HG03354 (cell line): ENCODE measurements at regions not wholly inside any gene's neighbourhood (a gene's known extent, or its start where the extent isn't known, plus 50 kb on each side); places are given as distances from the start of the nearest gene placed in this dataset.

Source experiments
- ATAC-seq: cut with Tn5 transposase; IDR thresholded peaks from one replicate; pipeline ENCODE4 v1.9.1; 2021; ENCODE audit warnings: mild to moderate bottlenecking; ENCODE audit not compliant: unreplicated experiment, poor library complexity, severe bottlenecking

DNA sequence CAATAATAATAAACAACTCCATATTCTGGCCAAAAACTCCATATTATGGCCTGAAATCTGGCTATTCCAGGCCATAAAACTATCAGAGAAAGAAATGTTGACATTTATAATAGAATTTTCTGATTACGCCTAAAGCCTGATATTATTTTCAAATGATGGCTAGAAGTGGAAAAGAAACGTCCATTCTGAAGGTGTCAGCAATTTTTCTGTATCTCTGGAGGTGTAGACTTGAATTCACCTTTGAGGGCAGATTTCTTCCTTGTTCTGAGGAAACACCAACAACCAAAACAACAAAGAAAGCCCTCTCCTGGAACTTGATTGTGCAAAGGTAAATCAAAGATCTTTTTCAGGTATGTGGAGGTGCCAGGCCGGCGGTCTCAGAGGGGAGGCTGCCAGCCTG, 390.7 kb downstream of the DMAC1 start:
- ATAC-seq, result no peak

DNA sequence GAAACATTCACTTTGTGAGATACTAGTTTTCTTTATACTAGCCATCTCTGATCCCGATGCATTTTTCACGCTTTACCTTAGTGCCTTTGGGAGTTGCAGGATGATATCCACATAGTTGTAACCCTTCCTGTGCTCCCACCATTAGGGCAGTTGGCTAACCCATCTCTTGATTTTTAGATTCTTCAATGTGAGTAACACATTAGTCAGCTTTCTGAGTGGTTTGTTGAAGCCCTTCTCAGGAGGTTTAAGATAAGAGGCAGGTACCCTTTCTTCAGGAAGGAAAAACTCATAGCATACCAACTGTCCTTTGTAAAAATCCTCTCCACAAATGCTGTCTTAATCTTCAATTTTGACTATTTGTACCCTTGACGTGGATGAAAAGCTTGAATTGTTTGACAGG, 392.3 kb downstream of the DMAC1 start:
- ATAC-seq, result no peak

DNA sequence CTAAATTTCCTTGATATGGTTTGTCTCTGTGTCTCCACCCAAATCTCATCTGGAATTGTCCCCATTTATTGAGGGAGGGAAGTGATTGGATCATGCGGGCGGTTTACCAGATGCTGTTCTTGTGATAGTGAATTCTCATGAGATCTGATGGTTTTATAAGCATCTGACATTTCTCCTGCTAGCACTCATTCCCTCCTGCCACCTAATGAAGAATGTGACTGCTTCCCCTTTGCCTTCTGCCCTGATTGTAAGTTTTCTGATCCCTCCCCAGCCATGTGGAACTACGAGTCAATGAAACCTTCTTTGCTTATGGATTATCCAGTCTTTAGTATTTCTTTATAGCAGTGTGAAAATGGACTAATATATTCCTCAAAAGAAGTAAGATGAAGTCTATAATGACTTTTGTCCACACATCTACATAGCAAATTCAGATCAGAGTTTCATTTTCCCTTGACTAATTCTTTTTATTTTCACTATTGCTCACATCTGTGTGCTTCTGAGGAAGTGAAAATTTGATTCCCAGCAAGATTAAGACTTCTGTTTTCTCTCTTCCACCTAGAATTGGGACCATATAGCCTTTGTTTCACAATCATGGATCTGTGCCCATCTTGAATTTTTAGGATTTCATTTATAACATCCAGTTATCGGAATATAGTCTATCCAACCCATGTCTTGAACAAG, 393.5 kb downstream of the DMAC1 start:
- peak; percentile 83 for ATAC-seq

DNA sequence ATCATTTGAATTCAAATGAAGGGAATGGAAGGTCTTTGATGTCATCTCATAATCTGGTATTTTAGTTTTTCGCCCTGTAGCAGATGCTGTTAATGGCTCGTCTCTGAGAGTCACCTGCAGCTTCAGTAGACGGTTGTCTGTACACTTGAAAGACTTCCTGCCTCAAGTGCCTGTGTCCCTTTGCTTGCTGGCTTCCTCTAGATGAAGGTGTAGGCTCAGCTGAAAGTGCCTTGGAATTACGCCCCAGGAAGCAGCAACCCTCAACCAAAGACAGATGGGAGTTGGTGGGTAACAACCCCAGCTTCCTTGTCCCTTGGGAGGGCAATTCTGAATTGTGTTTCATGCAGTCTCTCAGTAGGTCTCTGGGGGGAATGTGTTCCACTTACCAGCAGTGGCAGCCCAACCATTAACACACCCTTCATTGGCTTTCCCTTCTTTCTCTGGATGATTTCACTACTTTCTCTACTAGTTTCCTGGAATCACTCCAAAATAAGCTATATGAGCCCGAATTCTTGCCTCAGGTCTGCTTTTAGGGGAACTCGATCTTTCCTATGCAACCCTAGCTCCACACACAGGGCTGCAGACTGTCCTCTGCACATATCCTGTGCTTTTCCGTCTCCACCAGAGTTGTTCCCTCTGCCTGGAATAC, 395.6 kb downstream of the DMAC1 start:
- ATAC-seq, result no peak

DNA sequence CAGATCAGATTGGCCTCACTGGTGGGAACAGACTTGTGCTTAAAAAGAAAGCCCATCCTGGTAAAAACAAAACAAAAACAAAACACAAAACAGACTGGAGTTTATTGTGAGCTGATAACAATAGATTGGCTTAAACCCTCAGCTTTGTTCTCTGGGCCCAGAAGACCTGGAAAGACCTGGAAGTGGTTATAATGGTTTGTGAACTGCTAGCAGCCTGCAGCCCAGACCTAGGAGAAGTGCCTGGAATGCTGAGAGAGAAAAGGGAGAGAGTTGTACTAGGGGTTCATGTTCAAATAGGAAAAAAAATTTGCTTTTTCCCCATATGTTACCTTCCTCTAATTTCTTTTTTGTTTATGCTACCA, 396.6 kb downstream of the DMAC1 start:
- no peak for ATAC-seq

DNA sequence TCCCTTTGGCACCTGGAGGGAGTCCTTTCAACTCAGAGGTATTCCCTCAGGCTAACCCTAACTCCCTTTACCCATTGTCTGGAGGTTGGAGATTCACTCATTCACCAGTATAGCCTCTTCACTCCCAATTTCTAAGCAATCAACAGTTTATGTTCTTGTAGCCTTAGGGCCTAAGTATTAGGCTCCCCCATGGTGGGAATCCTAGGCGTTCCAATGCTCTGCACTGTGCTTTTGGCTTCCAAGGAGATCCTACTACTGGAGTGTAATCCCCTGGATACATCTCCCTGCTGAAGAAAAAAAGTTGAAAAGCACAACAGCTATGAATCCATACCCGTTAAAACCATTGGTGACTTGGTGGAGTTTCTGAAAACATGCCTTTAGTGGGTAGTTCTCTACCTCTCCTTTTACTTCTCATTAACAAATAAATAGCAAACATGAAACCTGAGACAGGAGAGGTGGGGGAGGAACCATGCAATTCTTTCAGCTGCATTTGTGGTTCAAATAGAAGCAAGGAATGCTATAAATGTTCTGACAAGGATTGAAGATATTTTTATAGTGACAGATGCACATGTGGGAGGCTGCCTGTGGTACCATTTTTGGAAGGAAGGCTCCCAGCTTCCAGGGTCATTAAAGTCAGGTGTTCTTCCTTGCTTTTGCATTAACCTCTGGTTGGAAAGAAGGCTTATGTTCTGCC, 397.1 kb downstream of the DMAC1 start:
- ATAC-seq, result no peak

DNA sequence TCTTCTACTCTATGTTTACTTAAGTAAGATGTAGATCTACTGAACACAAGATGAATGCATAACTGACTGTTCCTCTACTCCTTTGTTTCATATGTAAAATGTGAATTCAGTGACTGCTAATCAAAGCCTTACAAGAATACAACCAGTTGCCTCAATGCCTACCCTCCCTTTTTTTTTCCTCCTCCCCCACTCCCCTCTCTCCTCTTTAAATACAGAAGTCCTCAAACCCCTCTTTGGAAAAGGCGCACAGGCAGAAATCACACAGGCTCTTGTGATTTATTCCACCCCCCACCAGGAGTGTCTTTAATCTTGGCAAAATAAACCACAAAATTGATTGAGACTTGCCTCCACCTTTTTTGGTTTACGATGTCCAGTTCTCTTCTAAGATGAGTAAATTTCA, 398.5 kb downstream of the DMAC1 start:
- no peak for ATAC-seq

DNA sequence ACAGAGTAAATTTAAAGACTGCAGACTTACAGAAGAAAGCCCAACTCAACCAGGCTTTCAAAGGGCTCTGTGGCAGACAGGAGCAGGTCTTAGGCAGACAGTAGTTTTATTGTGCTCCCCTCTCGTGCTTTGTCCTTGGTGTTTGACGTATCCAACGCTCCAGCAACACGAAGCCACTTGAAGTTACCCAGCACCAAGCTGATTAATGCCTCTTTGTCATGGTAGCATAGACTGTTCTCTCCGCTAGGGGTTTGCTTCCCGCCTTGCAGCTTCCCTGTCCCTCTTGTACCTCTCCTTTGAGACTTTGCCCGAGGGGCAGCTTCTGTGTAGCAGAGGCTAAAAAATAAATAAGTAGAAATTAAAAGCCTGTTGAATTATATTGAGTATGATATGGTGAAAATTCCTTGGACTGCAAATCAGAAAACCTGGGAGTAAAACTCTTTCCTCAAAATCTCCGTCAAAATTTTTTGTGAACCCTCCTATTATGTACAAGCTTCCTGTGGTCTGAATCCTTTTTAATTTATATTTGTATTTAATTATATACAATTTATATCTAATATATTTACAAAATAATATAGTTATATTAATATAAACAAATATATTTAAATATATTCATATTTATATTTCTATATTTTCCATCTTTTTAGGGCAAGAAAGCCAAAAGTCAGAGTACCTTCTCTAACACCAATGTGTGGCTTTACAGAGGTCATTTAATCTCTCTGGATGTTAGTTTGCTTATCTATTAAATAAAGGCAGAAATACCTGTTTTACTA, 405.4 kb downstream of the DMAC1 start:
- ATAC-seq, result no peak

DNA sequence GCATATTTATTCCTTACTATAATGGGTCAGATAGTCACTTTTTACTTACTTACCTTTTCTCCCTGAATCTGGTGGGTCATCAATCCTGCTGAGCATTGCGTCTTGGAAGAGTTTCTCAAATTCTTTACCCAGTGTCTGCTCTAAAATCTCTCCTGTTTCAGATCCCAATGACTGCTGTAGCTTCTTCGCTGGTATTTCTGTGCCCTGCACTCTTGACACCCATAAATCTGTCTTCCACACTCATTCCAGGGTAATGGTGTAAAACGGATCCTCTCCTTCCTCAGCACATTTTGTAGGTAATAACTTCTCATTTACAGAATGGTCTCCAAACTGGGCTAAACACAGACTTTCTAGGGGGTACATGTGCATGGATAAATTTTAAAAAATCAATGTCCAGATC, 407.4 kb downstream of the DMAC1 start:
- ATAC-seq, result no peak

DNA sequence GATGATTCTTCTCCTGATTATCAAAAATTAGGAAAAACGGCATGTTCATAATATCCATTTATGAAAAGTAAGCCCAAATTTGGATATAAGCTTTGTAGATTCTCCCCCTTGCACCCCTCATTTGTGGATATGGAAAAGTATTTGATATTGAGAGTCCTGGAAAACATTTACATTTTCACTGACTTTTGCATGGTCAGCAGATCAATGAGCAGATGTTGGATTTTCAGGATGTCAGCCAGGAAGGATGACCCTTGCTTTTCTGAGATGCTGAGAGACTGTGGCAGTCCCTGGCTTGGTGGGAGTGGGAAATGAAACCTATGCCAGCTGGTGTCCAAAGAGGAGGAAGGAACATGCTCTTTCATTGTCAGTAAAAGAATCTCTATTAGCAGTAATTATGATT, 410.8 kb downstream of the DMAC1 start:
- ATAC-seq, result no peak

DNA sequence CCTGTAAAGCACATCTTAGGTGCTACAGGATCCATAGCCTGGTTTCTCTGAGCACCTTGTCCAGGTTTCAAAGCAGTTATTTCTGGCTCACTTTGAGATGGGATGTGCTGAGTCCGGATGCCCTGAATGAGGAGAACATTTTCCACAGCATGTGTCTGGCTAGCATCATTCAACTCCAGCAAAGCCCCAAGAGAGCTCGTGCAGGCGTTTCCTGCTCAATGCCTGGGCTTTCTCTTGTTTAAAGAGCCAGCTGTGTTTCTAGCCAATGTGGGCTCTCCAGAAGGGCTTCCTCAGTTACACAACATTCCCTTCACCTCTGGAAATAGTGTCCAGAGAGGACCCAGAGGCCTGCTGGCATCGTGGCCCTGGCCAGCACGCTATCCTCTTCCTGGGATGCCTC, 411.7 kb downstream of the DMAC1 start:
- ATAC-seq, result no peak

DNA sequence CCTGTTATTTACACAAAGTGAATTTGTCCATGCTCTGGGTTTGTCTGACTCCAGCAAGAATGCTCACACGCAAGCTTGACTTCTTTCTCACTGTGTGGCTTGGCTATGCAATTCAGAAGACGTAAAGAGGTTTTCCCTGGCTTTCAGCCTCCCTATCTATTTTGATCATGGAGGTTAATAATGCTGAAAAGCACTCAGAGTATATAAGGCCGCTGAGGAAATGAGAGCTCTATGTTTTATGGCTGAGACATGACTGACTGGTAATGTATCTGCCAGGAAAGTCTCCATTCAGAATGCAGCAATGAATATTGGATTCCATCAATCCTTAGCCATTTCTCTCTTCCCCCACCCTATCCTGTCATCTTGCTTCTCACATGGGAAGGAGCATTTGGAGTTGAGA, 417.3 kb downstream of the DMAC1 start:
- ATAC-seq, result no peak

DNA sequence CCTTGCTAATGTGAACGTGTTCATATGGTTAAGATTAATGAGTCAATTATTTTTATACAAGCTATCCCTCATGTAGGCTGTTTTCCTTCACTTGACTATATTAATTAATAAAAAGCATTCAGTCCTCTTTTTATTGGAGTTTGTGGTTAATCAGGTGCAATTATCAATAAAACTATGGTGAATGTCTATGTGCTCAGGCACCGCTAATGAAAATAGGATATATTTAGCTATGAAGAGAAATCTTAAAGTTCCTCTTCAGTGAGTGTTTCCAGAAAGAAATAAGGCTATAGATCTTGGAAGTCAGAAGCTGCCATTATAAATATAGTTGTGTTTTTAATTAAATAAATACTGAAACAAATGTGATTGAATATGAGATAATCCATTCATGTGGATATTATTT, 422.1 kb downstream of the DMAC1 start:
- ATAC-seq, result no peak

DNA sequence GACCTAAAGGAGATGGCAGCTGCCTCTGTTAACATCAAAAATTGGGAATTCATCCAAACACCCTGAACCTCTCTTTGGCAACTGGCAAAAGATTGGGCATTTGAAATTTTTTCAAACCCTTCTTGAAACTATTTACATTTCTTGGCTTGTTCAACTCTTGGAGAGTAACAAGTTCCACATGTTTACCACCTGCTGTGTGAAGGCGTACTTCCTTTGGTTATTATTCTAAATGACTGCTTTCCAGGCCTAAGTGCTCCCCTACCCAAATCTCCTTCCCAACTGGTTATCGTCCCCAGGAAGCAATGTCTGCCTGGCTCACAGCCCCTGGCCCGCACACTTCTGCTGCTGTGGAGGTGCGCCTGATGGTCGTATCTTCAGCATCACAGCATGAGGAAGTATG, 422.7 kb downstream of the DMAC1 start:
- ATAC-seq, result no peak

DNA sequence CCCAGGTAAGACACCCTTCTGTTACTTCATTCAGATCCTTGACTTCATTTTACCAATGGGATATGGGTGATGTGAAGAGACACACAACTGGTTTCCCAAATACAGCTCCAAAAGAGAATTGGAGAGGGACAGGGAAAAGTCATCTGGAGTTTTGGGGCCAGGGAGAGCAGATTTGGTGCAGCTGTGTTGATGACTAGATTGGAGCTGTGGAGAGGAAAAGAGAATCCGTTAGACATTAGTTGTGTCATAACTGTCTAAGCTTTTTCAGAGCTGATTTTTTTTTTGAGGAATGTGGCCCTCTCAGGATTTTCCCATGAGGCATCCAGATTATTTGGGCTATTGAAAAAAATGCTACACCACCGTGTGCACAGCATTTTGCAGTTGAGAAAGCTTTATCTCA, 423.4 kb downstream of the DMAC1 start:
- ATAC-seq, result no peak

DNA sequence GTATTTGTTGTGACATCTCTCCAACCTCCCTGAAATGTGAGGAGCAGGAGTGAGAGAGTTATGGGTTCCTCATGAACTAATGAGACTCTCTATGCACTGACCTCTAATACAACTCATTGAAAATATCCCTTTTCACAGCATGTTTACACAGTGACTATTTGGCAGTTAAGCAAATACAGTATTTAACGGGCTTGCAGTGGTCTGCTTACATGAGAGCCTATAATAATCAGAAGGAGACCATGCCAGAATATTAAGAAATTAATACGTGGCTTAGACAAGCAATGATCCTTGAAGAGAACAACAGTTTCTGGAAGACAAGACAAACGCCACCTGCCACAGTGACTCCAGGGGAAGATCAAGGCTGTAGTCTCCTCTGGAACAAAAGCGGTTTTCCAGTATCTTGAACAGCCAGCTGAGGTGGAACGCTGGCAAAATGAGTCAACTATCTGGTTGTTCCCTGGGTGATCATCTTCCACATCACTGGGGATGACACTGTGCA, 424.5 kb downstream of the DMAC1 start:
- no peak for ATAC-seq

DNA sequence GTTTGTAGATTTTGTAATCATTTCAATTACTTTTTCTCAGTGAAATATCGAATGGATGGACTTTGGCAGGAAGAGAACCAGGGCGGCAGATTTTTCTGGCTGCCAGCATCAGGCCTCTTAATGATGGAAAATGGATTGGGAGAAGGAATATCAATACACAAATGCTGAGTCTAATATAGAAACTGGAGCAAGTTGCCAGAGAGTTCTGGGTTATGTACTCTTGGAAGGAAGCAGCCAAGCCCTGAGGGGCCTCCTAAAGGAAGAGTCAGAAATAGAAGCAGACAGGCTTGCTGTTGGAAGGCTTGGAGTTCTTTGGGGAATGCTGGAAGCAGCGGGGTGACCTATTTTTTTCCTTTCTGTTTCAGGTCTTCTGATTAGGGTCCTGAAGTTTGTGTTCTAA, 428.6 kb downstream of the DMAC1 start:
- ATAC-seq, result no peak

DNA sequence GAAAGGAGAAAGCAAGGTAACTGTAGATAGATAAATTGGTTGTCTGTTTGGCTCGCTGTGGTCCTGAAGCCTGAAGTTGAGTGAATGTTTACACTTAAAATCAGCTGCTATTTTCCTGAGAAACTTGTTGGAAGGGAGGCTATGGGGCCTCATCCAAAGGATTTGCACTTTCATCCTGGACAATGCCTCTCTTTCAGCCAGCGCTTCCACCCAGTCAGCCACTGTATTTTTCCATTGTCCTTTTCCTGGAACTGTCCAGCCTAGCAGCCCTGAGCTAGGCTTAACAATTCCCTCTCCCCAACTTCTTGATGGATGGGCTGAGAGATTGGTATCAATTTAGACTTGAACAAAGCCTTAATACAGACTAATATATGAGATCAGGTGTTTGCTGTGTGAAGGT, 429.2 kb downstream of the DMAC1 start:
- ATAC-seq, result no peak

DNA sequence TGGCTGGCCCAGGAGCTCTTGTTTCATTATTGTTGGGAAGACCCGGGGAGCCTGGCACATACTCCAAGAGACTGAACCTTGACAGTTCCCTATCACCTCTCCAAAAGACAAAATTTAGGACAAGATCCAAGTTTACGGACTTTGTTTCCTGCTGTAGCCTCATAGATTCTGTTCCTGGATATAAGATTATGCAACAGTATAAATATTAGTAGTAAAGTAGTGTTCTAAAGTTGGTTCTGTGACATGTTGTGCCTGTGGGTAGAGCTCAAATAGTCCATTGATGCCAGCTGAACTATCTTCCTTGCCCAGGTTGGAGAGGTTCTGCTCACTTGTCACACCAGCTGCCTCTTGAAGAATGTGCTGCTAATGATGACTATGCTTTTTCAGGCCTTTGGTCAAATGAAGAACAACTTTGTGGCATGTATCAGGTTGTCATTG, 430.2 kb downstream of the DMAC1 start:
- ATAC-seq, result no peak
